ENCODE measurements at regions not wholly inside any gene's neighbourhood (a gene's known extent, or its start where the extent isn't known, plus 50 kb on each side); places are given as distances from the start of the nearest gene placed in this dataset.

GRCh38 chr4:137892134-137892533, 350.0 kb downstream of the SLC7A11 start:
- TF ChIP-seq CTCF (IDR thresholded peaks at IDR 0.05) (no peak), POLR2A (IDR thresholded peaks at IDR 0.05) (no peak)

Data from testis (tissue), 2 donors.